PC-9 (cell line): ENCODE measurements at regions not wholly inside any gene's neighbourhood (a gene's known extent, or its start where the extent isn't known, plus 50 kb on each side); places are given as distances from the start of the nearest gene placed in this dataset.

ENCODE experiments used
- BruUV-seq: library from RNA; stranded (reverse); fragments of 400-500 nt; replicated peaks from 2 replicates; lab custom pipeline; 2021; lab: Mats Ljungman, UMichigan
- CTCF ChIA-PET: fragments of 300-600 bp; sonication (Branson Sonifier 250); formaldehyde crosslinking; loops from one replicate; lab custom pipeline; 2022; ENCODE audit warnings: antibody characterized with exemption; lab: Charles Lee
- POLR2A ChIA-PET: fragments of 300-600 bp; sonication (Branson Sonifier 250); formaldehyde crosslinking; loops from one replicate; lab custom pipeline; 2022; ENCODE audit warnings: antibody characterized with exemption; ENCODE audit not compliant: unreplicated experiment; lab: Charles Lee
- DNase-seq, 2 experiments: peaks; one replicate each; pipeline versions ENCODE4 v3.0.0 to v3.0.0-alpha.2; 2015 to 2022; ENCODE audit warnings: mixed read lengths in 1 of 2
- H2AFZ ChIP-seq: fragments of 200-600 bp; sonication (generic); 2 replicates; pipeline ENCODE4 v1.8.1; 2017; ENCODE audit warnings: antibody characterized with exemption
- H3F3A ChIP-seq: fragments of 200-600 bp; sonication (generic); 2 replicates; pipeline ENCODE4 v1.8.1; 2017; ENCODE audit warnings: antibody characterized with exemption, mild to moderate bottlenecking, low read depth; ENCODE audit not compliant: insufficient read depth
- H3K27ac ChIP-seq: fragments of 200-600 bp; sonication (generic); 2 replicates; pipeline ENCODE4 v1.6.1; 2016; ENCODE audit warnings: mixed run types
- H3K27me3 ChIP-seq: fragments of 200-600 bp; sonication (generic); 2 replicates; pipeline ENCODE4 v1.6.1; 2016; ENCODE audit warnings: low read depth, mixed run types; ENCODE audit not compliant: insufficient read depth
- H3K36me3 ChIP-seq: fragments of 200-600 bp; sonication (generic); 2 replicates; pipeline ENCODE4 v1.6.1; 2016; ENCODE audit warnings: low read depth, mixed run types
- H3K4me1 ChIP-seq: fragments of 200-600 bp; sonication (generic); replicated peaks from 2 replicates; pipeline ENCODE4 v1.6.1; 2016; ENCODE audit warnings: mixed run types; ENCODE audit not compliant: insufficient read depth
- H3K4me2 ChIP-seq: fragments of 200-600 bp; sonication (generic); 2 replicates; pipeline ENCODE4 v1.6.1; 2017; ENCODE audit warnings: mixed run types
- H3K4me3 ChIP-seq: fragments of 200-600 bp; sonication (generic); 2 replicates; pipeline ENCODE4 v1.6.1; 2016; ENCODE audit warnings: mixed run types
- H3K79me2 ChIP-seq: fragments of 200-600 bp; sonication (generic); 2 replicates; pipeline ENCODE4 v1.6.1; 2017; ENCODE audit warnings: low read depth, mixed run types
- H3K9me2 ChIP-seq: fragments of 200-600 bp; sonication (generic); 2 replicates; pipeline ENCODE4 v1.8.1; 2017; ENCODE audit warnings: mild to moderate bottlenecking; ENCODE audit not compliant: insufficient read depth
- H3K9me3 ChIP-seq: fragments of 200-600 bp; sonication (generic); 2 replicates; pipeline ENCODE4 v1.8.1; 2016; ENCODE audit warnings: low read depth; ENCODE audit not compliant: insufficient read depth
- H4K20me1 ChIP-seq: fragments of 200-600 bp; sonication (generic); 2 replicates; pipeline ENCODE4 v1.8.1; 2017; ENCODE audit not compliant: insufficient read depth
- CTCF ChIP-seq: fragments of 200-600 bp; sonication (generic); conservative IDR thresholded peaks from 2 replicates; pipeline ENCODE4 v1.6.1; 2017; ENCODE audit warnings: mixed run types, antibody characterized with exemption, mild to moderate bottlenecking, moderate library complexity
- EZH2 ChIP-seq: fragments of 200-600 bp; sonication (generic); IDR thresholded peaks from 2 replicates; pipeline ENCODE4 v1.8.0; 2017; ENCODE audit warnings: antibody characterized with exemption, low read depth
- intact Hi-C: fragments of 100-400 bp; cut with micrococcal nuclease; formaldehyde crosslinking; loops from one replicate; pipeline ENCODE4 v1.10.0; 2022; ENCODE audit not compliant: unreplicated experiment

- BruUV-seq: no TSS peak
- no peaks in the 10 kb centered on the region for H3K4me1 ChIP-seq
- intact Hi-C loops: no loop called here
- H3K4me3 ChIP-seq: no peak overlapping the region
- no peak overlapping the region for H3K4me2 ChIP-seq
- H3F3A ChIP-seq: no peaks in the 10 kb centered on the region
- CTCF ChIA-PET: no interaction called here
- H3K9me3 ChIP-seq: peaks cover 3% of the 10 kb centered on the region; the same call in 1 of the 2 replicates
- TF ChIP-seq EZH2 (no peak), CTCF (no peak)
- H3K9me2 ChIP-seq: no peaks in the 10 kb centered on the region
- H3K27ac ChIP-seq: no peak overlapping the region
- peaks cover 60% of the 10 kb centered on the region for H3K27me3 ChIP-seq
- no peaks in the 10 kb centered on the region for H4K20me1 ChIP-seq
- H3K79me2 ChIP-seq: no peaks in the 10 kb centered on the region
- no peak for DNase-seq
- POLR2A ChIA-PET: no interaction called here
- no peaks in the 10 kb centered on the region for H3K36me3 ChIP-seq
- H2AFZ ChIP-seq: no peak overlapping the region
Measured at GRCh38 chr22:48961705-48962104, 866.0 kb downstream of the BRD1 start.

- Histone ChIP-seq H3K27ac (no peak overlapping the region), H4K20me1 (no peaks in the 10 kb centered on the region), H3K9me3 (peaks cover 3% of the 10 kb centered on the region; the same call in 1 of the 2 replicates), H3K4me1 (no peaks in the 10 kb centered on the region), H3K79me2 (no peaks in the 10 kb centered on the region), H3K36me3 (no peaks in the 10 kb centered on the region), H3K4me2 (no peak overlapping the region), H3K27me3 (peaks cover 60% of the 10 kb centered on the region), H3K4me3 (no peak overlapping the region), H3F3A (no peaks in the 10 kb centered on the region), H2AFZ (no peak overlapping the region), H3K9me2 (no peaks in the 10 kb centered on the region)
- CTCF ChIA-PET: no interaction called here
- POLR2A ChIA-PET: no interaction called here
- TF ChIP-seq EZH2 (no peak), CTCF (no peak)
- no peak for DNase-seq
- no TSS peak for BruUV-seq
- intact Hi-C loops: no loop called here
Measured at GRCh38 chr22:48960980-48961660, 866.6 kb downstream of the BRD1 start.

- CTCF ChIA-PET: no interaction called here
Measured at GRCh38 chr22:48960576-48960975, 867.1 kb downstream of the BRD1 start.

More at GRCh38 chr22:48960576-48960975, 867.1 kb downstream of the BRD1 start:
- H3K36me3 ChIP-seq: no peaks in the 10 kb centered on the region
- intact Hi-C loops: no loop called here
- H3F3A ChIP-seq: no peaks in the 10 kb centered on the region
- no peaks in the 10 kb centered on the region for H3K9me2 ChIP-seq
- no peak overlapping the region for H3K4me3 ChIP-seq
- no peak for DNase-seq
- no peaks in the 10 kb centered on the region for H3K79me2 ChIP-seq
- peaks cover 3% of the 10 kb centered on the region; the same call in 1 of the 2 replicates for H3K9me3 ChIP-seq
- no TSS peak for BruUV-seq
- H3K4me1 ChIP-seq: no peaks in the 10 kb centered on the region
- no peaks in the 10 kb centered on the region for H4K20me1 ChIP-seq
- H3K4me2 ChIP-seq: no peak overlapping the region
- no peak overlapping the region for H2AFZ ChIP-seq
- H3K27me3 ChIP-seq: peaks cover 60% of the 10 kb centered on the region
- TF ChIP-seq CTCF (no peak), EZH2 (no peak)
- no peak overlapping the region for H3K27ac ChIP-seq
- POLR2A ChIA-PET: no interaction called here
